Neural progenitor cell (in vitro differentiated cells): ENCODE measurements at regions not wholly inside any gene's neighbourhood (a gene's known extent, or its start where the extent isn't known, plus 50 kb on each side); places are given as distances from the start of the nearest gene placed in this dataset.

ENCODE experiments used
- EZH2phosphoT487 ChIP-seq: fragments of 200-600 bp; sonication (generic); IDR thresholded peaks from 2 replicates; pipeline ENCODE4 v1.6.1; 2017; ENCODE audit warnings: antibody characterized with exemption
- TF ChIP-seq, protein P1 (sequence below): fragments of 200-600 bp; sonication (generic); IDR thresholded peaks from 2 replicates; pipeline ENCODE4 v1.5.1; 2017; ENCODE audit warnings: antibody characterized with exemption, mild to moderate bottlenecking

- TF ChIP-seq, protein P1, sequence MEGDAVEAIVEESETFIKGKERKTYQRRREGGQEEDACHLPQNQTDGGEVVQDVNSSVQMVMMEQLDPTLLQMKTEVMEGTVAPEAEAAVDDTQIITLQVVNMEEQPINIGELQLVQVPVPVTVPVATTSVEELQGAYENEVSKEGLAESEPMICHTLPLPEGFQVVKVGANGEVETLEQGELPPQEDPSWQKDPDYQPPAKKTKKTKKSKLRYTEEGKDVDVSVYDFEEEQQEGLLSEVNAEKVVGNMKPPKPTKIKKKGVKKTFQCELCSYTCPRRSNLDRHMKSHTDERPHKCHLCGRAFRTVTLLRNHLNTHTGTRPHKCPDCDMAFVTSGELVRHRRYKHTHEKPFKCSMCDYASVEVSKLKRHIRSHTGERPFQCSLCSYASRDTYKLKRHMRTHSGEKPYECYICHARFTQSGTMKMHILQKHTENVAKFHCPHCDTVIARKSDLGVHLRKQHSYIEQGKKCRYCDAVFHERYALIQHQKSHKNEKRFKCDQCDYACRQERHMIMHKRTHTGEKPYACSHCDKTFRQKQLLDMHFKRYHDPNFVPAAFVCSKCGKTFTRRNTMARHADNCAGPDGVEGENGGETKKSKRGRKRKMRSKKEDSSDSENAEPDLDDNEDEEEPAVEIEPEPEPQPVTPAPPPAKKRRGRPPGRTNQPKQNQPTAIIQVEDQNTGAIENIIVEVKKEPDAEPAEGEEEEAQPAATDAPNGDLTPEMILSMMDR = no peak
- TF ChIP-seq EZH2phosphoT487 = no peak
Measured at GRCh38 chr4:85398276-85398675, 76.7 kb upstream of the ARHGAP24 start.
